GM12865 (cell line): ENCODE measurements at regions not wholly inside any gene's neighbourhood (a gene's known extent, or its start where the extent isn't known, plus 50 kb on each side); places are given as distances from the start of the nearest gene placed in this dataset.

ENCODE experiments used
- DNase-seq: peaks from one replicate; pipeline ENCODE4 v3.0.0; 2010; ENCODE audit warnings: low read depth
- H3K4me3 ChIP-seq: 2 replicates; pipeline ENCODE4 v1.5.1; 2011; ENCODE audit warnings: mild to moderate bottlenecking, low read depth, low read length, control low read depth
- CTCF ChIP-seq: IDR thresholded peaks from 2 replicates; pipeline ENCODE4 v1.5.1; 2011; ENCODE audit warnings: low read length, control low read depth, low read depth, inconsistent platforms; ENCODE audit not compliant: insufficient read depth; ENCODE audit errors: missing control alignments

DNA sequence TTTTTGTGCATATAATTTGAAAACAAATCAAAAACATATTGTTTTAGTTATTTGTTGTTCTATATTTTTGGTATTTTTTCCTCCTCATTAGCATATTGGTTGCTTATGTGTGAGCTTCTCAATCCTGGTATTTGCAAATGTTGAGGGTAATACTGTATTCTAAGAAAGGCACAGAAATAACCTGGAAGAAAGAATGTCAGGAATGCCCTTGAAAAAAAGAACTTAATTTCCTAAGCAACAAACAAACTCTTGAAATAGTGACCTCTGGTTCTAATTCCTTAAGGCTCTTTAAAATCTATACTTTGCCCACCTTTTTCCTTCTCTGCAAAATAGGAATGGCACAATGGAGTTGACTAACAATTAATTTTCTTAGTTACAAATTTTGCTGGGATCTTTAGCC is 117.5 kb downstream of the HMHB1 start:
- TF ChIP-seq CTCF, result no peak
- no peak overlapping the region for H3K4me3 ChIP-seq
- DNase-seq, result no peak

DNA sequence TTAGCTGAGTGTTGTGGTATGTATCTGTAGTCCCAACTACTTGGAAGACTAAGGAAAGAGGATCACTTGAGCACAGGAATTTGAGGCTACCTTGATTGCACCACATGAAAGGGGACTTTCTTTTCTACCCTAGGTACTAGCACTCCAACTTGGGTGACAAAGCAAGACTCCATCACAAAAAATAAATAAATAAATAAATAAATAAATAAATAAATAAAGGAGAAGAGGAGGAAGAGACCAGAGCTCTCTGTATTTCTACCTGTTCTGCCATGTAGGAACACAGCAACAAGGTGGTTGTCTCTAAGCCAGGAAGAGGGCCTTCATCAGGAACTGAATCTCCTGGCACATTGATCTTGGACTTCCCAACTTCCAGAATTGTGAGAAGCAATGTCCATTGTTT is 118.6 kb downstream of the HMHB1 start:
- H3K4me3 ChIP-seq, result no peak overlapping the region
- no peak for TF ChIP-seq CTCF
- no peak for DNase-seq

- TF ChIP-seq CTCF, result no peak
- no peak overlapping the region for H3K4me3 ChIP-seq
- DNase-seq, result no peak
Observed at GRCh38 chr5:143931476-143931875, 119.5 kb downstream of the HMHB1 start.

- no peak overlapping the region for H3K4me3 ChIP-seq
- no peak for DNase-seq
- no peak for TF ChIP-seq CTCF
Observed at GRCh38 chr5:143931986-143932385, 120.0 kb downstream of the HMHB1 start.

GRCh38 chr5:143932584-143932983 is 120.6 kb downstream of the HMHB1 start:
- H3K4me3 ChIP-seq, result no peak overlapping the region
- no peak for TF ChIP-seq CTCF

GRCh38 chr5:143933451-143933850 is 121.5 kb downstream of the HMHB1 start:
- DNase-seq, result no peak

More at GRCh38 chr5:143932584-143932983, 120.6 kb downstream of the HMHB1 start:
- no peak for DNase-seq

More at GRCh38 chr5:143933451-143933850, 121.5 kb downstream of the HMHB1 start:
- no peak for TF ChIP-seq CTCF
- no peak overlapping the region for H3K4me3 ChIP-seq
